GM12878 (cell line): ENCODE measurements at regions not wholly inside any gene's neighbourhood (a gene's known extent, or its start where the extent isn't known, plus 50 kb on each side); places are given as distances from the start of the nearest gene placed in this dataset.

ENCODE experiments used
- ATAC-seq: fragments of 200-7000 bp; cut with Tn5 transposase; 3 replicates; pipeline ENCODE4 v1.9.1; 2020; ENCODE audit warnings: mild to moderate bottlenecking, moderate library complexity
- BruUV-seq: library from RNA; stranded (reverse); fragments of 400-500 nt; replicated peaks from 2 replicates; lab custom pipeline; 2021; lab: Mats Ljungman, UMichigan
- CTCF ChIA-PET: fragments of 300-600 bp; sonication (Branson Sonifier 250); formaldehyde crosslinking; extraction: SDS; loops from one replicate; lab custom pipeline; 2021; ENCODE audit warnings: inconsistent platforms; lab: Yijun Ruan, JAX
- POLR2A ChIA-PET: fragments of 350-600 bp; formaldehyde crosslinking; extraction: SDS; loops from one replicate; lab custom pipeline; 2021; ENCODE audit warnings: inconsistent platforms; lab: Charles Lee
- RAD21 ChIA-PET: fragments of 300-600 bp; sonication (Branson Sonifier 250); formaldehyde crosslinking; loops from one replicate; lab custom pipeline; 2023; ENCODE audit warnings: antibody characterized with exemption; ENCODE audit not compliant: unreplicated experiment; lab: Charles Lee
- SMC1A ChIA-PET: fragments of 300-600 bp; sonication (Branson Sonifier 250); formaldehyde crosslinking; loops from one replicate; lab custom pipeline; 2023; ENCODE audit not compliant: unreplicated experiment, uncharacterized antibody; lab: Charles Lee
- DNase-seq: peaks from one replicate; pipeline ENCODE4 v3.0.0-alpha.2; 2011; ENCODE audit warnings: low read depth, low spot score
- FAIRE-seq: peaks from 3 replicates; lab custom pipeline; 2011; peaks lifted over from hg19 to GRCh38; lab: Jason Lieb, UNC
- H2AFZ ChIP-seq: 2 replicates; pipeline ENCODE4 v1.6.0; 2011; ENCODE audit warnings: low read depth, low read length, control low read depth; ENCODE audit not compliant: control insufficient read depth
- H3K27ac ChIP-seq: 2 replicates; pipeline ENCODE4 v1.5.1; 2011; ENCODE audit warnings: control low read depth; ENCODE audit not compliant: control insufficient read depth, insufficient read depth
- H3K27me3 ChIP-seq, 2 experiments: replicated peaks in 1 of 2; 2 replicates each; pipeline versions ENCODE4 v1.6.0 to v1.6.1; 2011; ENCODE audit warnings: low read length in 1 of 2; ENCODE audit not compliant: control insufficient read depth in 2 of 2, insufficient read depth in 2 of 2
- H3K36me3 ChIP-seq, 2 experiments: 2 replicates each; pipeline ENCODE4 v1.5.1; 2011; ENCODE audit warnings: low read length in 1 of 2; ENCODE audit not compliant: control insufficient read depth in 2 of 2, insufficient read depth in 2 of 2
- H3K4me1 ChIP-seq: 2 replicates; pipeline ENCODE4 v1.6.1; 2011; ENCODE audit warnings: mild to moderate bottlenecking, low read length, moderate library complexity, mixed read lengths; ENCODE audit not compliant: control insufficient read depth, insufficient read depth
- H3K4me2 ChIP-seq: 2 replicates; pipeline ENCODE4 v1.6.0; 2011; ENCODE audit warnings: control low read depth; ENCODE audit not compliant: control insufficient read depth, insufficient read depth
- H3K4me3 ChIP-seq: fragments of 200-600 bp; sonication (generic); 2 replicates; pipeline ENCODE4 v1.5.1; 2016
- H3K79me2 ChIP-seq: 2 replicates; pipeline ENCODE4 v1.6.0; 2011; ENCODE audit warnings: low read length; ENCODE audit not compliant: control insufficient read depth, insufficient read depth
- H3K9ac ChIP-seq: 2 replicates; pipeline ENCODE4 v1.8.0; 2011; ENCODE audit warnings: low read length, control low read depth, mixed read lengths; ENCODE audit not compliant: control insufficient read depth, insufficient read depth
- H3K9me3 ChIP-seq: replicated peaks from 3 replicates; pipeline ENCODE4 v1.5.1; 2011; ENCODE audit warnings: mild to moderate bottlenecking, low read length; ENCODE audit not compliant: control insufficient read depth, insufficient read depth
- H4K20me1 ChIP-seq: 2 replicates; pipeline ENCODE4 v1.6.0; 2011; ENCODE audit not compliant: control insufficient read depth, insufficient read depth
- CBX5 ChIP-seq: sonication (generic); IDR thresholded peaks from 2 replicates; pipeline ENCODE4 v1.6.1; 2016; ENCODE audit warnings: low read depth, moderate library complexity, mild to moderate bottlenecking, inconsistent platforms
- JUNB ChIP-seq: IDR thresholded peaks from 2 replicates; pipeline ENCODE4 v1.6.1; 2016; ENCODE audit warnings: antibody characterized with exemption, mild to moderate bottlenecking
- KDM1A ChIP-seq: fragments of 200-600 bp; sonication (generic); IDR thresholded peaks from 2 replicates; pipeline ENCODE4 v1.6.1; 2016; ENCODE audit warnings: borderline replicate concordance
- MEF2A ChIP-seq: IDR thresholded peaks from 2 replicates; pipeline ENCODE4 v1.6.1; 2011; ENCODE audit warnings: low read depth, mild to moderate bottlenecking, low read length, moderate library complexity; ENCODE audit not compliant: insufficient read depth
- SPI1 ChIP-seq: IDR thresholded peaks from 2 replicates; pipeline ENCODE4 v1.6.1; 2011; ENCODE audit warnings: low read depth, mild to moderate bottlenecking, low read length, moderate library complexity, borderline replicate concordance; ENCODE audit not compliant: insufficient read depth
- WGBS: methylation state at CpG from one replicate; pipeline ENCODE4 v1.1.6; 2016; ENCODE audit warnings: low lambda C conversion rate; ENCODE audit not compliant: insufficient replicate concordance, insufficient coverage; ENCODE audit errors: missing lambda C conversion rate; 5-methylcytosine and 5-hydroxymethylcytosine counted together
- in situ Hi-C: fragments of 300-500 bp; cut with MboI; formaldehyde crosslinking; loops from 9 replicates; pipeline ENCODE4 v1.14.3; 2018; ENCODE audit warnings: mixed read lengths
- intact Hi-C: fragments of 100-400 bp; cut with micrococcal nuclease; formaldehyde crosslinking; loops from one replicate; pipeline ENCODE4 v1.14.2; 2022; ENCODE audit not compliant: unreplicated experiment
- TF ChIP-seq, protein P1 (sequence below): IDR thresholded peaks from 2 replicates; pipeline ENCODE4 v1.6.1; 2012; ENCODE audit warnings: low read length, inconsistent platforms

- no peaks in the 10 kb centered on the region for H3K36me3 ChIP-seq
- FAIRE-seq (no peak), ATAC-seq (no peak), DNase-seq (no peak)
- POLR2A ChIA-PET = interaction anchor here (2.6 kb wide), 1 partner anchor 9 kb away, joined by 7 read pairs; no protein-coding TSS in a partner anchor
- H3K4me1 ChIP-seq = peaks cover 35% of the 10 kb centered on the region
- no peak overlapping the region; the same call in 1 of the 2 replicates for H3K27ac ChIP-seq
- TF ChIP-seq KDM1A (no peak), SPI1 (peak; percentile 25; the same call in 1 of the 2 replicates)
- intact Hi-C loops = no loop called here
- no peaks in the 10 kb centered on the region for H3K27me3 ChIP-seq
- SMC1A ChIA-PET = interaction anchor here (0.6 to 2.1 kb wide), 7 partner anchors 9 to 173 kb away, joined by 3 to 10 read pairs (median 3); no protein-coding TSS in a partner anchor
- no peak overlapping the region for H3K9ac ChIP-seq
- RAD21 ChIA-PET = interaction anchor here (1.7 kb wide), 1 partner anchor 112 kb away, joined by 3 read pairs; no protein-coding TSS in a partner anchor
- H4K20me1 ChIP-seq = no peaks in the 10 kb centered on the region
- H3K4me2 ChIP-seq = no peak overlapping the region
- CTCF ChIA-PET = interaction anchor here (1.0 to 1.4 kb wide), 2 partner anchors 89 to 112 kb away, joined by 3 to 4 read pairs; no protein-coding TSS in a partner anchor
- no peaks in the 10 kb centered on the region; the same call in 2 of the 3 replicates for H3K9me3 ChIP-seq
- in situ Hi-C loops = no loop called here
- H2AFZ ChIP-seq = no peak overlapping the region
- no peaks in the 10 kb centered on the region for H3K79me2 ChIP-seq
- BruUV-seq = no TSS peak
- no peak overlapping the region for H3K4me3 ChIP-seq
These were observed 63.0 kb downstream of the FOS start for GRCh38 chr14:75341620-75342019.

- H4K20me1 ChIP-seq = no peaks in the 10 kb centered on the region
- peak overlapping the region; percentile 10; the same call in 1 of the 2 replicates for H3K4me2 ChIP-seq
- in situ Hi-C loops (no loop called here), intact Hi-C loops (no loop called here)
- peaks cover 35% of the 10 kb centered on the region for H3K4me1 ChIP-seq
- no peak overlapping the region for H2AFZ ChIP-seq
- no peaks in the 10 kb centered on the region for H3K27me3 ChIP-seq
- FAIRE-seq (peak; percentile 7), DNase-seq (peak; percentile 57), ATAC-seq (peak; percentile 82)
- no peaks in the 10 kb centered on the region; the same call in 2 of the 3 replicates for H3K9me3 ChIP-seq
- H3K27ac ChIP-seq = peak overlapping the region; percentile 28; the same call in 1 of the 2 replicates
- RAD21 ChIA-PET = interaction anchor here (1.1 to 1.7 kb wide), 4 partner anchors 105 to 144 kb away, joined by 3 to 6 read pairs (median 4); no protein-coding TSS in a partner anchor
- no peak overlapping the region for H3K4me3 ChIP-seq
- POLR2A ChIA-PET = interaction anchor here (1.2 to 2.6 kb wide), 2 partner anchors 8 to 144 kb away, joined by 3 to 7 read pairs; no protein-coding TSS in a partner anchor
- no peaks in the 10 kb centered on the region for H3K79me2 ChIP-seq
- SMC1A ChIA-PET = interaction anchor here (0.8 to 2.1 kb wide), 16 partner anchors 8 to 317 kb away, joined by 3 to 10 read pairs (median 3); partner anchors contain the start of genes ERG28 and TTLL5
- H3K36me3 ChIP-seq = no peaks in the 10 kb centered on the region
- TF ChIP-seq MEF2A (peak; percentile 61), JUNB (0 out of 2 replicates have a peak, but pooled peaks have one; percentile 26), CBX5 (no peak)
- TF ChIP-seq, protein P1, sequence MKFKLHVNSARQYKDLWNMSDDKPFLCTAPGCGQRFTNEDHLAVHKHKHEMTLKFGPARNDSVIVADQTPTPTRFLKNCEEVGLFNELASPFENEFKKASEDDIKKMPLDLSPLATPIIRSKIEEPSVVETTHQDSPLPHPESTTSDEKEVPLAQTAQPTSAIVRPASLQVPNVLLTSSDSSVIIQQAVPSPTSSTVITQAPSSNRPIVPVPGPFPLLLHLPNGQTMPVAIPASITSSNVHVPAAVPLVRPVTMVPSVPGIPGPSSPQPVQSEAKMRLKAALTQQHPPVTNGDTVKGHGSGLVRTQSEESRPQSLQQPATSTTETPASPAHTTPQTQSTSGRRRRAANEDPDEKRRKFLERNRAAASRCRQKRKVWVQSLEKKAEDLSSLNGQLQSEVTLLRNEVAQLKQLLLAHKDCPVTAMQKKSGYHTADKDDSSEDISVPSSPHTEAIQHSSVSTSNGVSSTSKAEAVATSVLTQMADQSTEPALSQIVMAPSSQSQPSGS = 0 out of 2 replicates have a peak, but pooled peaks have one; percentile 47
- CTCF ChIA-PET = interaction anchor here (0.8 to 2.5 kb wide), 14 partner anchors 8 to 218 kb away, joined by 3 to 12 read pairs (median 3); no protein-coding TSS in a partner anchor
- 7% methylated on average over 4 of the region's 4 CpGs for WGBS
- no peak overlapping the region for H3K9ac ChIP-seq
- BruUV-seq = no TSS peak
These were observed 64.4 kb downstream of the FOS start for GRCh38 chr14:75342762-75343599.
